LNCAP (cell line): ENCODE measurements at regions not wholly inside any gene's neighbourhood (a gene's known extent, or its start where the extent isn't known, plus 50 kb on each side); places are given as distances from the start of the nearest gene placed in this dataset.

Experiments used
- TF ChIP-seq, protein P1 (sequence below): fragments of 450-650 bp; IDR thresholded peaks from 2 replicates; pipeline ENCODE4 v1.5.1; 2017; ENCODE audit warnings: mild to moderate bottlenecking

DNA sequence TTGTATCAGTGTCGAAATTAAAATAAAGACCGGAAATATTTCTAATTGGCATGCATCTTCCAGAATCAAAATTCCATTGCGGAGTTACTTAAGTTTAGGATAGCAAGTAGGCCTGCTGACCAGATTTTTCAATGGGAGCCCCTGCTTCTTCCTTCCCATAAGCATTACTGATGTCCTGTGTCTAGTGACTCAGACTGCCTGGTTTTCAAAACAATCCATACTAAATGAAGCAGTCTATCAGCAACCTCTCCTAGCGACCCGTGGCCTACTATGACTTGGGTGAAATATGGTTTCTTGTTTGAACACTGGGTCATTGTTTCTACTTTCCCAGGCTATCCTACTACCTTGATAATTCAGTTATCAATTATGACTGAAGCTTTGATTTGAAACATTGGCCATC, 571.6 kb downstream of the TBC1D4 start:
- TF ChIP-seq, protein P1, sequence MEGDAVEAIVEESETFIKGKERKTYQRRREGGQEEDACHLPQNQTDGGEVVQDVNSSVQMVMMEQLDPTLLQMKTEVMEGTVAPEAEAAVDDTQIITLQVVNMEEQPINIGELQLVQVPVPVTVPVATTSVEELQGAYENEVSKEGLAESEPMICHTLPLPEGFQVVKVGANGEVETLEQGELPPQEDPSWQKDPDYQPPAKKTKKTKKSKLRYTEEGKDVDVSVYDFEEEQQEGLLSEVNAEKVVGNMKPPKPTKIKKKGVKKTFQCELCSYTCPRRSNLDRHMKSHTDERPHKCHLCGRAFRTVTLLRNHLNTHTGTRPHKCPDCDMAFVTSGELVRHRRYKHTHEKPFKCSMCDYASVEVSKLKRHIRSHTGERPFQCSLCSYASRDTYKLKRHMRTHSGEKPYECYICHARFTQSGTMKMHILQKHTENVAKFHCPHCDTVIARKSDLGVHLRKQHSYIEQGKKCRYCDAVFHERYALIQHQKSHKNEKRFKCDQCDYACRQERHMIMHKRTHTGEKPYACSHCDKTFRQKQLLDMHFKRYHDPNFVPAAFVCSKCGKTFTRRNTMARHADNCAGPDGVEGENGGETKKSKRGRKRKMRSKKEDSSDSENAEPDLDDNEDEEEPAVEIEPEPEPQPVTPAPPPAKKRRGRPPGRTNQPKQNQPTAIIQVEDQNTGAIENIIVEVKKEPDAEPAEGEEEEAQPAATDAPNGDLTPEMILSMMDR = no peak

DNA sequence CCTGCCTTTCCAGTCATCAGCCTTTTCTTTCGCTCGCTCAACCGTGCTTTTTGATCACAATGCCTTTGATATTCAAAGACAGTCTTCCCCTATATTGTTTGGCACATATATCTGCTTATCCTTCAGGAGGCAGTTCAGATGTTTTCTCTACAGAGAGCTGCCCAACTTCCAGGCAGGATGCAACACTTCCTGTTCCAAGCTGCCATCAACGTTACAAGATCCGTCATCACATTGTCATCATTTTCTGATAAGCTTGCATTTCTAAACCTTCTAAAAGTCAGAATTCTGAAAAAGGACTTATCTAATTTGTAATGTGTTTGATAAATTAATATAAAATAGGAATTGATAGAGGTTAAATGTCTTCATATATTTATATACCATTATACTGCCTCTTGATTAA, 574.2 kb downstream of the TBC1D4 start:
- TF ChIP-seq, protein P1 = no peak

DNA sequence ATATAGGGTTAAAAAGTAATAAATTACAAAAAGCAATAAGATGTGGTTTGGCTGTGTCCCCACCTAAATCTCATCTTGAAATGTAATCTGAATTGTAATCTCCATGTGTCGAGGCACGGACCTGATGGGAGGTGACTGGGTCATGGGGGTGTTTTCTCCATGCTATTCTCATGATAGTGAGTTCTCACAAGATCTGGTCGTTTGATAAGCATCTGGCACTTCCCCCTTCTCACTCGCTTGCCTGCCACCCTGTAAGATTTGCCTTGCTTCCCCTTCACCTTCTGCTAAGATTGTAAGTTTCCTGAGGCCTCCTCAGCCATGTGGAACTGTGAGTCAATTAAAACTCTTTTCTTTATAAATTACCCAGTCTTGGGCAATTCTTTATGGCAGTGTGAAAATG, 577.4 kb downstream of the TBC1D4 start:
- TF ChIP-seq, protein P1 = no peak

GRCh38 chr13:74895042-74895796, 586.8 kb downstream of the TBC1D4 start:
- TF ChIP-seq, protein P1 = no peak

DNA sequence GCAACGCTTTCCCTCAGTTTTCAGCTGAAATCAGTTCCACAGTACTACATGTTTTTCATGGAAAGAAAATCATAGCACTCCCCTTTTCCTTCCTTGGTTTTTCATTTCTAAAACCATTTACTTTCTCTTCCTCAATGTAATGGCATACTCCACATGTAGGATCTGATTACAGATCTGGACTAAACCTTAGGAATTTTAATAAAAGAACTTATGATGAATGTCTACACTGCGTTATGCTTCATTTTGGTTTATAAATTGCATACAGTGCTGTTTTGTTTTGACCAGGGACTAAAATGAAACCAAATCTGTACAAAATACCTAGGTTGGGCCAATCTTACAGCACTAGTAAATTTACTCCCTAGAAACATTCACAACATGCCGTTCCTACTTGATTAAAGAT, 589.9 kb downstream of the TBC1D4 start:
- TF ChIP-seq, protein P1 = no peak

- TF ChIP-seq, protein P1 = no peak
These were observed 590.4 kb downstream of the TBC1D4 start for GRCh38 chr13:74891610-74892009.

DNA sequence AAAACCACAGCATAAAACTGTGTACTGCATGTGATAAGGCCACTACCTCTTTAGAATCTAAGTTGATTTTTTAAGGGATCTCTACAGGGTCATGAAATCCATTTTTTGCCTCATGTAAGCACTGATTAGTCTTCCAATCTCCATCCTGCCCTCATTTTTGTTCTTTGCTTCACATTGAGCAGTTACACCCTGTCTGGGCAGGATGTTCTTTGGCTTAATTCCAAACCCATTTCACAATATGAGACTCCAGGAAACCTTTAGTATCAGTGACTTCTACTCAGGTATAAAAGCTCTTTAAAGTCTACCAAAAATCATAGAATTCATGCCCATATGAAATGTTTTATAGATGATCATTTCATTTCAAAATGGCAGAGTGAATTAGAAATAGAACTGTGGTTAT, 592.6 kb downstream of the TBC1D4 start:
- TF ChIP-seq, protein P1 = no peak

DNA sequence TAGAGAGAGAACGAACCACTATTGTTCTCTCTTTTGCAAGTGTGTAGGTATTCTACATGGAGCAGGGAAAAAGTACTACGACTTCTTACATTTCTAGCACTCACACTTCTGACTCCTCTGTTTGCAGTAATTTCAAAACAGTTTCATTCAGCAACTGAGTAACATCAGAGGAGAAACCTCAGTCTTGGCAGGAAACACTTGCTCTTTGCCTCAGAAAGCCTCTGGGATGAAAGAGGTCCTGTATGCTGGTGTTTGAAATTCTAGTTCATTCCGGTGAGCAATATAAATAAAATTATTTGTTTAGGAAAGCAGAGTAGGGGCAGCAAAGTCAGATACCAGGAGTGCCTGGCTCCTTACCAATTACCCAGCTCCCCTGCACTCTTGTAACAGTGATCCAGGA, 595.5 kb downstream of the TBC1D4 start:
- TF ChIP-seq, protein P1 = no peak
